Prostate gland (tissue), 2 donors: ENCODE measurements at regions not wholly inside any gene's neighbourhood (a gene's known extent, or its start where the extent isn't known, plus 50 kb on each side); places are given as distances from the start of the nearest gene placed in this dataset.

Experiments
- CTCF ChIP-seq, 4 experiments: fragments of 200-600 bp in 2 of 4; fragments of 450-650 bp in 2 of 4; sonication (generic) in 2 of 4; IDR thresholded peaks; 1 replicate in 3 of 4; 2 replicates in 1 of 4; pipeline ENCODE4 v1.5.1; 2016 to 2019; ENCODE audit warnings: antibody characterized with exemption in 4 of 4, mild to moderate bottlenecking in 2 of 4, moderate library complexity in 2 of 4
- POLR2A ChIP-seq: fragments of 450-650 bp; IDR thresholded peaks from one replicate; pipeline ENCODE4 v1.6.1; 2016; ENCODE audit warnings: antibody characterized with exemption, mild to moderate bottlenecking
- POLR2AphosphoS5 ChIP-seq: sonication (generic); formaldehyde crosslinking; IDR thresholded peaks from one replicate; pipeline ENCODE4 v1.6.1; 2017; ENCODE audit warnings: antibody characterized with exemption

GRCh38 chr21:23684431-23684830 lies 1922.8 kb downstream of the MRPL39 start:
- TF ChIP-seq POLR2A (no peak), CTCF (IDR thresholded peaks at IDR 0.05) (no peak), POLR2AphosphoS5 (no peak)
